Activated CD4-positive, alpha-beta T cell treated with anti-CD3 and anti-CD28 coated beads, Interleukin-2, Interleukin-4, amounts not matched to agents 100 ng/mL and 50 ng/mL, durations not matched to agents 16 hours and 8 hours (primary cell): ENCODE measurements at regions not wholly inside any gene's neighbourhood (a gene's known extent, or its start where the extent isn't known, plus 50 kb on each side); places are given as distances from the start of the nearest gene placed in this dataset.
"Not testable (repeated sequence)": the region's sequence is repeated elsewhere in the genome, so short reads cannot be mapped to it uniquely, and the experiment has no call there.

ENCODE experiments used
- DNase-seq: peaks from one replicate; pipeline ENCODE4 v3.0.0-alpha.2; 2020; ENCODE audit warnings: low spot score

DNA sequence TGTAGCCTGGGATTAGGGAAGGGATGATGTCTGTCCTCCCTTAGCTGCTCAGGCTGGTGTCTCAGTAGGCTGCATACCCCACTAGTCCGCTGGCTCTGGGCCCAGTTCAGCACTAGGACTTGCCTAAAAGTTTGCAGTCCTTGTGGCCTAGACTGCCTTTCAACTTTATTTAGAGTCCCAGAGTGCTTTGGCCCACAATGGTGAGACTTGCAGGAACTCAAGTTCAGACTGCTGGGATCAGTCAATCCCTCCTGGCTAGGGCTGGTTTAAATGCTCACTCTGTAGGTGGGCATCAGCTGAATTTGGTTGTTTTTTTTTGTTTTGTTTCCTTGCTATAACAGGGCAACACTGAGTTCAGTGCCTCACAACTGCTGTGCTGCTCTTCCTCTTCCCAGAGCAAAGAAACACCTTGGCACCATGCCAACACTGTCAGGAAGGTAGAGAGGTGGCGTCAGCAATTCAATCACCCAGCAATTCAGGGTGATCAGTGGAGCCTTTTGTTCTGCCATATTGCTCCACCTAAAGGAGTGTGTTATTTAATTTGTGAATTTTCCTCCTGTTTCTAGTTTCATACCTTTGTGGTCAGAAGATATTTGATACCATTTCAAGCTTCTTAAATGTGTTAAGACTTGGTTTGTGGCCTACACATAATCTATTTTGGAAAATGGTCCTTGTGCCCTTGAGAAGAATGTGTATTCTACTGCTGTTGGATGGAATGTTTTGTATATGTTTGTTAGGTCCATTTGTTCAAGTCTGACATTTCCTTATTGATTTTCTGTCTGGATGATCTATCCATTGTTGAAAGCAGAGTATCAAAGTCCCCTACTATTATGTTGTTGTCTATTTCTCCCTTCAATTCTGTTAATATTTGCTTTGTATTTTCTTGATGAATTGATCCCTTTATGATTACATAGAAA lies 284.0 kb upstream of the PMFBP1 start:
- no peak for DNase-seq

DNA sequence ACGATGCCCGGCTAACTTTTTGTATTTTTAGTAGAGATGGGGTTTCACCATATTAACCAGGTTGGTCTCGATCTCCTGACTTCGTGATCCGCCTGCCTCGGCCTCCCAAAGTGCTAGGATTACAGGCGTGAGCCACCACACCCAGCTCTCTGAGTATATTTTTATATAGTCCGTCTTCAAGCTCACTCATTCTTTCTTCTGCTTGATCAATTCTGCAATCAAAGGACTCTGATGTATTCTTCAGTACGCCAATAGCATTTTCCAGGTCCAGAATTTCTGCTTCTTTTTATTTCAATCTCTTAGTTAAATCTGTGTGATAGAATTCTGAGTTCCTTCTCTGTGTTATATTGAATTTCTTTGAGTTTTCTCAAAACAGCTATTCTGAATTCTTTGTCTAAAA lies 281.9 kb upstream of the PMFBP1 start:
- DNase-seq = not testable (repeated sequence)

DNA sequence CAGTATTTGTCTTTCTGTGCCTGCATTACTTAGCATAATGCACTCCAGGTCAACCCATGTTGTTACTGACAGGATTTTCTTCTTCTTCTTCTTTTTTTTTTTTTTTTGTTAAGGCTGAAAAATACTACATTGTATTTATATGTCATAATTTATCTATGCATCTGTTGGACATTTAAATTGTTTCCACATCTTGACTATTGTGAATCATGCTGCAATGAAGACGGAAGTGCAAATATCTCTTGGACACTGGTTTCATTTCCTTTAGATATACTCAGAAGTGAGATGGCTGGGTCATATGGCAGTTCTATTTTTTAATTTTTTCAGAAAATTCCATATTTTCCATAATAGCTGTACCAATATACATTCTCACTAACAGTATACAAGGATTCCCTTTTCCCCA lies 272.7 kb upstream of the PMFBP1 start:
- DNase-seq = no peak

DNA sequence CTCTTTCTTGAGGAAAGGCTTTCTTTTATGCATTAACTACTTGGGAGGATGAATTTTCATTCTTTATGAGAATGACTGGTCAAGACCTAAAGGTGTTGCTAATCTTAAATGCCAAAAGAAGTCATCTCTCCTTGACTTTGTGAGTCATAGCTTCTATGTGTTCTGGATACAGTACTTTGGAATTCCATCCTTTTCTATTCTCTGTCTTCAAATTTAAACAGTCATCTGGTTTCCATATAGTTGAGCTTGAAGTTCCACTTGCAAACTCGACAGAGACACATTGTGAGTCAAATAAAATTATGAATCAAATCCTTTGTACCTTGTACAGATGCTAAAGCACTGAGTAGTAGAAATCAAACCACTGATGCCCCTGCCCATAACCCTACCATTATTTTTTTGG lies 271.9 kb upstream of the PMFBP1 start:
- DNase-seq = no peak

DNA sequence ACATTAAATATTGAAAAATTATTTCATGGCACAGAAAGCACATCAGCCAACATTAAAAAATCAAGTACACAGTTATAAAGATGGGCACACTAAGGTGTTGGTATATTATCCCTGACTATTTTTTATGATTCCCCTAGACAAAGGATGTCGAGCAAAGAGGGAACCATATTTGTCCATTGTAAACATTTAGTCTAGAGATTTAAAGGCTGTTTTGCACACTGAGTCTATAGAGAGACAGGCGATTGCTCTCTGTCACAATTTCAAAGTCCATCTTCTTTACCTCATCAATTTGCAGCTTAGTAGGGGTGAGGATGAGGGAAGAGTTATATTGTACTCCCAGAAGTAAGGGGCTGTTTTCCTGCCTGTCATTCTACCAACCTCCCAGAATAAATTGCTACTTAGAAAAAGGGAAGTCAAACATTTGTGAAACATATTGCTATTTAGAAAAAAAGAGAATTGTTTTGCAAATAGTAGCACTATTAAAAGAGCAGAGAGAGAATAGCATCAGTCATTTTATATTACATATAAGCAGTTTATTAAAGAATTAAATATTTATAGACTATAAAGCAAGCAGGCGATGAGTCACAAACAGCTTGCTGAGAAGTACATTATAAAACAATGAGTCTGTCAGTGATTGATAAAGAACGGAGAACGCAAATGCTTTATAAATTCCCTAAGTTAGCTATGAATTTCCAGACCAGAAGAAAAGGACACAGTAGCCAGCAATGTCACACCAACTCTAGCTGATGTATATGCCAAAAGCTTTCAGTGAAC lies 270.6 kb upstream of the PMFBP1 start:
- DNase-seq = no peak

DNA sequence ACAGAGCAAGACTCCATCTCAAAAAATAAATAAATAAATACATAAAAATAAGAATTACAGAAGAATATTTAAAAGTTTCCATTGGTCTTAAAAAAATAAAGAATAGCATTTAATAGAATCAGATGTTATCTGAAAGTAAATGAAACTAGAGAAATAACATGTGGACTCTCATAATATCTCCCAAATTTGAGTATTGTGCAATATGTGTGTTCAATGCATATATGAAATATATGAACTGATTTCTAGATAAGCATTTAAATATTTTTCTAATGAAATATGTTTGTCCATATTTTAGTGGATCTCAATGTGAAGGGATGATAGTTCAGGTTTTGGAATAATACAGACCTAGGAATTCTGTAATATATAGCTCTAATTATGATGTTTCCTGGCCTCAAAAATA lies 265.9 kb upstream of the PMFBP1 start:
- no peak for DNase-seq

DNA sequence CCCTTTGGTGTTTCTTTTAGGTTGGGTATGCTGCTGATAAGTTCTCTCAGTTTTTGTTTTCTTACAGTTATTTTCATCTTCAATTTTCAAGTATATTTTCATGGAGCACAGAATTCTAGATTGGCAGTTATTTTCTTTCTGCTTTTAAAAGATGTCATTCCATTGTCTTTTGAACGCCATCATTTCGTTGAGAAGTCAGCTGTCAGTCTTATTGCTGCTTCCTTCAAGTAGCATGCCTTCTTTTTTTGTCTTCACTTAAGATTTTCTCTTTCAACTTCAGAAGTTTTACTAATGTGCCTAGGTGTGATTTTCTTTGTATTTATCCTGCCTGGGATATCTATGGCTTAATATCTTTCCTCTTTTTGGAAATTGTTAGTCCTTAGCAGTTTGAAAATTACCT lies 262.2 kb upstream of the PMFBP1 start:
- DNase-seq = no peak

DNA sequence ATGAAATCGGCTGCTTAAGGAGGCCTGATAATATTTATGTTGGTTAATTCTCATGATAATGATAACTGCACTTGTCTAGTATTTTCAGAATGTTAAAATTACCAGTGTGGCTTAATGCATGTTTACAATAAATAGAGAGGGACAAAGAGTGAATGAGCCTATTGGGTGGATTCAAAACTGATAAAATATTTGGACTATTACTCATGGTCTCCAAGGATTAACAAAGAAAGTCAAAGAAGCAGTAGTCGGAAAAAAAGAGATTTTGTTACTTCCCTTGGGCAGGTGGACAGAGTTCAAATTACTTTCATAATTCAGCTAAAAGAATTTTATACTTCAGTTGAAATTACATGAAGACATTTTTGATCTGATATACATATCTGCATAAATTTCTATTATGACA lies 258.2 kb upstream of the PMFBP1 start:
- DNase-seq = no peak

DNA sequence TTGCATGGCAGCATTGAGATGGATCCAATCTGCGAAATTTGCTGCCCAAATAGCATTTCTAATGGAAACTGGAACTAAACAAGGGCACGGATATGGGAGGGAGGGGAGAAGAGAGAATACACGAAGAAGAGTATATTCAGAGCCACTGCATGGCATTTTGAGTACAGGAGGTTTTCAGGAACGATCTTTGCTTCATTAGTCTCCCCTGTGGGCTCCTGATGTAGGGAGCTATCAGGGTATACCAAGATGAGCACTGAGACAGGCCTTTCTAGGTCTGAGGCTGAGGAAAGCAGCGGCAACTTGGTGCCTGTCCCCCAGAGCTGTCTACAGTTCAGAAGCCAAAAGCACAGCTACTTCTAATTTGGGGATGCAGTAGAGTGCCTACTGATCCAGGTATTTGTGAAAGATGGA lies 257.7 kb upstream of the PMFBP1 start:
- DNase-seq = no peak

DNA sequence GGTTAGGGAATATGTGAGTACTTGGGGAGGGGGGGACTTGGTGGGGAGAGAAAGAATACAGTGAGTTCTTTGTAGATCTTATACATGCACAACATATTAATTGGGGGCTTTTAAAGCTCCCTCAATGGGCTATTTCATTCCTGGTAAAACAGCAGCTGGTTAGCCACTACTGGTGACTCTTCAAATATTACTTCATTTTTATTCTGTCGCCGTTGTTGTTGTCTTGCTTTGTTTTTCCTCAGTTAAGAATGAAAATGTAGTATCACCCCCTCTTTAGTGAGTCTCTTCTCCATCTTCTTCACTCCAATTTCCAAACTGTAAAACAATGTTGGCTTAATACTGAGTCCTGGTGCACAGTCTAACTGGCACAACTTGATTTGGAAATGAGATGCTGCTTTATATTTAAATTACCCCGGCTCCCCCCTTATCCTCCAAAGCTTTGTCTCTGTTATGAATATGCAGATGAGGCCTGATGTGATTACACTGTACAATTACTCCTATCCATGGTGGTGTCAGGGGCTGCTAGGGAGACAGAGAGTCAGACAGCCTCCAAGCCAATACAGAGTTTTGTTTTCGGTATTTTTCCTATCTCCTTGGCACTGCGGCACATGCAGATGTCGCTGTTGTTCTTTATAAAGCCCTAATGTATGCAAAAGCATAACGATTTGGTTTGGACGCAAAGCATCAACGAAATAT lies 256.9 kb upstream of the PMFBP1 start:
- no peak for DNase-seq

DNA sequence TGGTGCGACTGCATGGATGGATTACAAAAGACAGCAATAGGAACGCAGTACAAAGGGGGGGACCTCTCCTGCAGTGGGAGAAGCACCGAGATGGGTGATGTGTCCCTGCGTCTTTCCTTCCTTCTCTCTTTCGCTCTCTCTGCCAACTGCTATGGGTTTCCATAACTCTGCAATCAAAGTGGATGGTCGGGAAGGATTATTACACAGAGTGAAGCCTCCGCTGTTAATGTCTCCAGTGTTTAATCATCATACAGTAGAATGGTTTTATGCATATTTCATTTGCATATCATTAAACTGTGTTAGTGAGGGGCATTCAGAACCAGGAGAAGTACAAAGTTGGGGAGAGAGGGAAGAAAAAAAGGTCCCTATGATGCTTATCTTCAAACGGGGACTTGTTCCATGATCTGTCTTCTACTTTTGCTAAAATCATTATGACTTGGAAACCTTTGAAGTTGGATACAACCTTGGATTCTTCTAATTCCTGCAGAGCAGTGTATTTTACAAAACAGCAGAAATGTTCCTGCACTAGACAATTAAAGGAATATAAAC lies 255.9 kb upstream of the PMFBP1 start:
- no peak for DNase-seq

DNA sequence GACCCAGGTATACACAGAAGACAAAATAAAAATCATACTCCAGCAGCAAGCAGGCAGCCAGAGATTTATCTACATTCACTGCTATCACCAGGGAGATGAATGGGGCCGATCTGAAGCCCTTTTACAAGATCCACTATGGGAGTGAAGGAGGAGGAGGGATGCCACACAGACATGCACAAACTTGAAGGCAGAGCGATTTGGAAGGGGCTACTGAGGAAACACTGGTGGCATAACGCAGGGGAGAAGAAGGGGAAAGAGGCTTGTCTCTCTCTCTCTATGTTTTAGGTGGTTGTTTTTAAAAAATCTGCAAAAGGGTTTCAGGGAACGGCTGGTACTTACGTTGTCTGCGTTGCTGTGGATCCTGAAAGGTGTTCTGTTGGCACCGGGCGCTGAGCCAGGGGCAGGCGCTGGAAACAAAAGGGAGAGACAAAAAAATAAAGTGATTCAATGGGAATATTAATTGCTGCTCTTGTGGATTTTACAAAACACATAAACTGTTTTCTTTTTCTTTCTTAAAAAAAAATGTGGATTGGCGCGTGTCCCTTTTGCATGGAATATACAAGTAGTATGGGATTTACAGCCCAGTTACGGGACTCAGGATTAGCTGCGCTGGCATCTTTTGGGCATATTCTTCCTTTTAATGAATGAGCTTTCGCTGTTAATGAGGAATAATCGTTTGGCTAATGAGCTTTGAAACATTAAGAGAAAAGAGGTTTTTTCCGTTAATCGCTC lies 255.3 kb upstream of the PMFBP1 start:
- DNase-seq = no peak

DNA sequence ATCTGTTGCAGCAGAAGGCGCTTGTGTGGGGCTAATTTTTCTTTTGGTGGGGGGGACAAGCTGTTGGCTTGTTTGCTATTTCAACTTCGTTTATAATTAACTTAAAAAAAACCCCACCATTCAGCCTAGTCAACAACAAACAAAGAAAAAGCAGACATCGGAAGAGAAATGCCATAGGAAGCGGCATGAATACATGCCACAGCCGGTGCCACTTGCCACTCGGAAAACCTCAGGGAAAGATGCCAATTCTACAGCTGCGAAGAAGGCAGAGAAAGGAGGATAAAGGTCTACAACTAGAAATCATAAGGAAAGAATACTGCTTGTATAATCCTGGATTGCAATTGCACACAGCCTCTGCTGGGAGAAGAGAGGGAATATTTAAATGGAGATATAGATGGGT lies 254.4 kb upstream of the PMFBP1 start:
- no peak for DNase-seq

DNA sequence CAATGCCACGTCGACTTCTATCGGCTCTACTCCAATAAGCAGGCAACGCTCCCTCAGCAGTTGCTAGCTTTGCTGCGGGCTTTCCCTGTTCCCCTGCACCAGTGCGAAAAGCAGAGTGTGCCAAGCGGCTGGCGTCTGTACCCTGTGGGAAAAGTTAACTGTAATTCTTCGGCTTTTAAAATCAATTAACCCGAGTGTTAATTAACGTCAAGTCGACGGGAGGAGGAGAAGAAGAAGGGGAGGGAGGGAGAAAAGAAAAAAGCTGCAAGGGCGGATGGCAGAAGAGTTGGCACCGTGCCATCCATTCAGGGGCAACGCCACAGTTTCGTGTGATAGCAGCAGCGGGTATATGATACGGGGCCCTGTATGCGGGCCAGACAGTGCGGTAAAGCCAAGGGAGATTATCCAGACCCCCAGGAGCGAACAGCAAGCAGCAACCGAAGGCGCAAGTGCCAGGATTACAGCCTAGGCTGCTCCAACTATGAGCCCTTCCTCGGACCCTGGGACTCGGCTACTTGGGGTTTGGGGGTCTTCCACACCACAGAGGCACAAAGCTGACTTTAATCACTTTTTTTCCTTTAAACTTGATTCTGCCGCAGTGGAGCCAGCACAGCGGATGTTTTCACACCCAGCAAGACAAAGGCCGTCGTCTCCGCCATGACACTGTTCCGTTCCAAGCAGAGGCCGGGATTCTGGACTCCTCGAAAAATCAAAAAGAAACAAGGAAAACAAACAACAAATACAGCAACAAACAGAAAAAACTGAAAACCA lies 253.8 kb upstream of the PMFBP1 start:
- no peak for DNase-seq

DNA sequence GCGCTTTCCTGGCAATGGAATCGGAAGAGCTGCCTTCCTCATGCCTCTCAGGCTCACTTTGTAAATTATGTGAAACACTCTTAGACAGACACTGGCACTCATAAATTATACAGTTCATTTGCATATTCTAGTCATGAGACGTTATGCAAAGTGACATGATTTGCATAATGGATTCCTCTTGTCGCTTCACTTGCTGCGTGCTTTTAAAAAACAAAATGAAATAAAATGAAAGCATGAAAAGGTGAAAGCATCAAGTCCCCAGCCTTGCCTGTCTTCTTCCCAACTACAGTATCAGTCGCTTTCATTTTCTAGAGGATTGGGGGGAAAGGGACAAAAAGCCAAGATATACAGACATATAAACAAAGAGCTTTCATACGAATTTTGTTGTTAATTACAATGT lies 252.8 kb upstream of the PMFBP1 start:
- no peak for DNase-seq

DNA sequence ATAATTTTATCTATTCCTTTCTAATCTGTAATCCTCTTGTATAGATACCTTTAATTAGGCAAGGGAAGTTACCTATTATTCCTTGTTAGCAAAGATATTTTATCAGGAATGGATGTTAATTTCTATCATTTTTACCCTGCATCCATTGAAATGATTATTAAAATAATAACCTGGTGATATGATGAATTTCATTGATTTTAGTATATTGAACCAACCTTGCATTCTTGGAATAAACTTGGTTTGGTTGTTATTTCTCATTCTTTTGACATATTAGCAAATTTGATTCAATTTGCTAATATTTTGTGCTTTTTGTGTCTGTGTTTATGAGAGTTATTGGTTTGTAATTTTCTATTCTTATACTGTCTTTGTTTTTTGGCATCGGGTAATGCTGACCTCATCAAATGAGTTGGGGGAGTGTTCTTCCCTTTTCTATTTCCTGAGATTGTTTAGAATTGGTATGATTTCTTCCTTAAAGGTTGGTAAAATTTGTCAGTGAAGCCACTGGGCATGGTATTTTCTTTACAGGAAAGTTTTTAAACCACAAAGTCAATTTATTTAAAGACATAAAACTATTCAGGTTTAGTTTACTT lies 250.4 kb upstream of the PMFBP1 start:
- DNase-seq = no peak

DNA sequence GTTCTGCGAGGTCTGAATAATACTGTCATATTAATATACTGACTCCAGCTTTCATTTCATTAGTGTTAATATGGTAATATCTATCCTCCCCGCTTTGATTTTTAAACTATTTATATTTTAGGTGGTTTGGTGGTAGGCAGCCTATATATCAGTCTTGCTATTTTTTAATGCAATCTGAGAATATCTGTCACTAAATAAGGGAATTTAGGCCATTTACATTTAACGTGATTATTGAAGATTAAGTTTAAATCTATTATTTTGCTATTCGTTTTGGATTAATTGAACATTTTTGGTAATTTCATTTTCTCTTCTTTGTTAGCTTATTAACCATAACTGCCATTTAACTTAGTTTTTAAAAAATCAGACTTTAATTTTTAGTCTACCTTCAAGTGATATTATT lies 247.7 kb upstream of the PMFBP1 start:
- no peak for DNase-seq

DNA sequence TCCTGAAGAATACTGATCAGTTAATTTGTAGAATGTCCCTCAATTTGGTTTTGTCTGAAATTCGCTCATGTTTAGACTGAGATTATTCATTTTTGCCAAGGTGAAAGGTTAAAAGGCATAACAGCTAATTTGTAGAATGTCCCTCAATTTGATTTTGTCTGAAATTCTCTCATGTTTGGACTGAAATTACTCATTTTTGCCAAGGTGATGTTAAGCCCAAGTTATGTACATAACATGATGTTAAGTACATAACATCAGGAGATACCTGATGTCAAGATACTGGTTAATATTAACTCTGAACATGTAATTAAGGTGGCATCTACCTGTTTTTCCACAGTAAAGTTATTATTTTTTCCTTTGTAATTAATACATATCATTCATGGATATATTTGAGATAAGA lies 243.4 kb upstream of the PMFBP1 start:
- DNase-seq = no peak

DNA sequence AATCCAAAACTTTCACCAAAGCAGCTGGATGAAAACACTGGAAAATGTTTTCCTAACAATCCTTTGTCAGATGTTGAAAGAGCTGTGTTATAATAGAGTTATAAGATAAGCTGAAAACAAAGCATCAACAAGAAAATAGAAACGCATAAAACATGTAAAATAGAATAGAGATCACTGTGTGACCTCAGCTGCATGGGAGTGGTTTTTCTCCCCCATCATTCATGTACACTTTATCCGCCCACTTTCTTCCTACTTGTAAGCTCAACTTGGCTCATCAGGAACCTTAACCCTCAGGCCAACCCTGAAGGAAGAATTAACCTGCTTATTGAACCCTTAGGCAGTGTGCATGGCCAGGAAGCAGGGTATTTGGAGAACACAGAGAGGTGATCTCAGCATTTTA lies 238.5 kb upstream of the PMFBP1 start:
- DNase-seq = no peak

DNA sequence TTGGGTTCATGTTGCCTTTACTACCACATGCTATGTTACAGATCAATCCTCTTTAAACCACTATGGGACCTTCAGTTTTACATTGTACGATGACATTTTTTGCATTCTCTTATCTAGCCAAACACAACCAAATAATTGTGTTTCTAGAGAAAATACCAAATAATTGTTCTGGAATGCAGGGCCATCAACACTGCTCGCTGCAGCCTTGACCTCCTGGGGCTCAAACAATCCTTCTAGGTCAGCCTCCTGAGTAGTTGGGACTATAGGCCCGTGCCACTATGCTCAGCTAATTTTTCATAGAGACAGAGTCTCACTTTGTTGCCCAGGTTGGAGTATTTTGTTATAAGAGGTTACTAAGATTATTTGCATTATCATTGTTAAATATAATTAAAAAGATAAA lies 237.5 kb upstream of the PMFBP1 start:
- DNase-seq = no peak

DNA sequence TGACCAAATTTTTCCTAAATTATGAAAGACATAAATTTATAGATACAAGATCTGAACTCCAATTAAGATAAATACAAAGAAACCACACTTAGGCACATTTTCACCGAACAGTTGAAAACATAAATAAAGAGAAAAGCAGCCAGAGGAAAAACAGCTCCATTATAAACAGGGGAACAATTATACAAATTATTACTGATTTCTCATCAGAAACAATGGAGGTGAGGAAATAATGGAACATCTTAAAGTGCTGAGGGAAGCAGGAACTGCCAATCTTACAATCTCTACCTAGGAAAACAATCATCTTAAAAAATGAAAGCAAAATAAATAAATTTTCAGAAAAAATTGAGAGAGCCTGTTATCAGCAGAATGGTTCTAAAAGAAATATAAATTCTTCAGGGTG lies 234.4 kb upstream of the PMFBP1 start:
- DNase-seq = no peak
